Neural crest cell (in vitro differentiated cells): ENCODE measurements at regions not wholly inside any gene's neighbourhood (a gene's known extent, or its start where the extent isn't known, plus 50 kb on each side); places are given as distances from the start of the nearest gene placed in this dataset.

ENCODE experiments used
- DNase-seq: peaks from one replicate; pipeline ENCODE4 v3.0.0; 2021; ENCODE audit warnings: low read depth, mixed read lengths, low spot score
- H3K27ac Mint-ChIP-seq: one replicate; pipeline ENCODE4 v1.8.0; 2021; ENCODE audit warnings: mild to moderate bottlenecking, mixed read lengths; ENCODE audit not compliant: unreplicated experiment
- H3K27me3 Mint-ChIP-seq: 2 replicates; pipeline ENCODE4 v1.8.0; 2021; ENCODE audit warnings: low read depth, mild to moderate bottlenecking, mixed read lengths
- H3K36me3 Mint-ChIP-seq: 2 replicates; pipeline ENCODE4 v1.8.0; 2021; ENCODE audit warnings: low read depth, mild to moderate bottlenecking, mixed read lengths
- H3K4me1 Mint-ChIP-seq: 2 replicates; pipeline ENCODE4 v1.8.0; 2021; ENCODE audit warnings: mixed read lengths
- H3K4me3 Mint-ChIP-seq: one replicate; pipeline ENCODE4 v1.8.0; 2021; ENCODE audit warnings: mild to moderate bottlenecking, mixed read lengths
- H3K9me3 Mint-ChIP-seq: 2 replicates; pipeline ENCODE4 v1.8.0; 2021; ENCODE audit warnings: mixed read lengths
- TF ChIP-seq, protein P1 (sequence below): fragments of 200-600 bp; sonication (generic); conservative IDR thresholded peaks from 2 replicates; pipeline ENCODE4 v1.5.0; 2021; ENCODE audit warnings: antibody characterized with exemption, mild to moderate bottlenecking

DNA sequence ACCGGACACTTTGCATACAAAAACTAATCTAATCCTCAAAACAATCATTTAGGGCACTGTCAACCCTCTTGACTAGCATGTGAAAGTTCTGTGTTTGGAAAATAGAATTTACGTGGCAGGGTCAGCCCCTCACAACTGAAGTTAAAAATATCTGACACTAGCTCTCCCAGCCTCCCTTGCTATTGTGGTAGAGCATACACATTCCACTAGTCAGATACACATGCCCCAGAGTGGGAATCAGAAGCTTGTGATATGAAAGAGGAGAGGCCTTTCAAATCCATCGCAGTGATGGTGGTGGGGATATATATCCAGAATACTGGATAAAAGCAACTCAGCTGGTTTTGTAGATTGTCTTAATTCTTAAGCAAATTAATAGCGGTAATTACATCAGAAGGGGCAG, 205.7 kb upstream of the IL15 start:
- no peak for DNase-seq
- Mint-ChIP-seq H3K4me1 (no peaks in the 10 kb centered on the region), H3K36me3 (no peaks in the 10 kb centered on the region), H3K9me3 (peaks cover 2% of the 10 kb centered on the region), H3K27me3 (no peaks in the 10 kb centered on the region), H3K4me3 (no peak overlapping the region), H3K27ac (no peak overlapping the region)
- TF ChIP-seq, protein P1, sequence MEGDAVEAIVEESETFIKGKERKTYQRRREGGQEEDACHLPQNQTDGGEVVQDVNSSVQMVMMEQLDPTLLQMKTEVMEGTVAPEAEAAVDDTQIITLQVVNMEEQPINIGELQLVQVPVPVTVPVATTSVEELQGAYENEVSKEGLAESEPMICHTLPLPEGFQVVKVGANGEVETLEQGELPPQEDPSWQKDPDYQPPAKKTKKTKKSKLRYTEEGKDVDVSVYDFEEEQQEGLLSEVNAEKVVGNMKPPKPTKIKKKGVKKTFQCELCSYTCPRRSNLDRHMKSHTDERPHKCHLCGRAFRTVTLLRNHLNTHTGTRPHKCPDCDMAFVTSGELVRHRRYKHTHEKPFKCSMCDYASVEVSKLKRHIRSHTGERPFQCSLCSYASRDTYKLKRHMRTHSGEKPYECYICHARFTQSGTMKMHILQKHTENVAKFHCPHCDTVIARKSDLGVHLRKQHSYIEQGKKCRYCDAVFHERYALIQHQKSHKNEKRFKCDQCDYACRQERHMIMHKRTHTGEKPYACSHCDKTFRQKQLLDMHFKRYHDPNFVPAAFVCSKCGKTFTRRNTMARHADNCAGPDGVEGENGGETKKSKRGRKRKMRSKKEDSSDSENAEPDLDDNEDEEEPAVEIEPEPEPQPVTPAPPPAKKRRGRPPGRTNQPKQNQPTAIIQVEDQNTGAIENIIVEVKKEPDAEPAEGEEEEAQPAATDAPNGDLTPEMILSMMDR, result no peak

DNA sequence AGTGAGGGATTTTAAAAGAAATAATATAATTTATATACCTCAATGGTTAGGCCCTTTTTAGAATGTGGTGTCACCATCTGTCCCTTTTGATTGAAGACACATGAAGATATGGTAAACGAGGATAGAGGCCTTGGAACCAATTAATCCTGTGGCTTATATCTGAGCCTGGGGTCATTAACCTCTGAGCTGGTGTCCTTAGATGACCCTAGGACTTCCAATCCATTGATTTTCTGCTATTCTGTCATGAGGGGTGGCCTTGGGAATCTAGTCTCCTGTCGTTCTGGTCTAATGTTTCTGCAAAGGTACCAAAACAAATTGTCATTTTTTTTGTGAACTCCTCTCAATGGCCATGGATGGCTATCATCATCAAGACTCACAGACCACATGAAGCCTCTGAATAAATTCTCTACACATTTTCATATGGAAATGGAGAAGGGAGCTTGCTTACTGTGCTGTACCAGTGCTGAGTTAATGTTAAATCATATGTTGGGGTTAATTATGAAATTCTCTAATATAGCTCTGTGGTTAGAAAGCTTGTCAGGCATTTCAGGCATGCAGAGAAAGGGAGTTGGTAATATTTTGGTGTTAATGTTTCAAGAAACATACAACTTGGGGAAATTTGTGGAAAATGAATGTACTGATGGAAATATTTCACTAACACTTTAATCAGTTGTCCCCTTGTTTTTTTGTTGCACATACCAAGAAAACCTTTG, 204.2 kb upstream of the IL15 start:
- DNase-seq, result no peak
- TF ChIP-seq, protein P1, result no peak
- Mint-ChIP-seq H3K27me3 (no peaks in the 10 kb centered on the region), H3K4me1 (no peaks in the 10 kb centered on the region), H3K36me3 (no peaks in the 10 kb centered on the region), H3K4me3 (no peak overlapping the region), H3K9me3 (peaks cover 2% of the 10 kb centered on the region), H3K27ac (no peak overlapping the region)

DNA sequence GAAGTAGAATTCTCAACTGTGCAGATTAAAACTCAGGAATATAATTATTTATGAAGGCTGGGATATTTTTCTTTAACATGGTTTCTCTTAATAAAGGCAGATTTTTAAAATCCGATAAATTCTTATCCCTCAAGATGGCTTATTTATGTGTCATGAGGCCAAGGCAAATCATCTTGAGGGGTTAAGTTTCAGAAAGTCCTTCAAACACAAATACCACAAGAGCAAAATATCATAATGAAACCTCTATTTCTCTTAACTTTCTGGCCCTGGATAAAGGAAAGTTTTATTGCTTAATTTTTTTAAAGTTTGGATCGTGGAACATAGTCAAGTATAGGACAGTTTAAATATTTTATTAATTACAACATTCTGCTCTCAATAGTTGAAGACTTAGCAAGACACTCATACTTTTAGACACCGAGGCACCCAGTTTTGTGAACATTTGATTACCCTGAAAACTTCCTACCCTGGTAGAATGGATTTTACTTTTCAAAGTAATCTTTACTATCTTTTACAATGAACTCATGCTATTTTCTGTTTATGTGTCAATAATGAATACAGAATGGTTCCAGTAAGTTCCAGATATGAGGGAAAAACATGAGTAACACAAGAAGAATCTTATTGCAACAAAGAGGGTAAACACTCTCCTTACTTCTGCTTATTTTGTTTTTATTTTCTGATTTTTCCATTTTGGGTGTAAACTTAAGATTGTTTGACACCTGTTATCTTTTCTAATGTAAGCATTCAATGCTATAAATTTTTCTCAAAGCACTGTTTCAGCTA, 200.7 kb upstream of the IL15 start:
- no peak overlapping the region for H3K4me3 Mint-ChIP-seq
- H3K27ac Mint-ChIP-seq, result no peak overlapping the region
- H3K27me3 Mint-ChIP-seq, result no peaks in the 10 kb centered on the region
- no peaks in the 10 kb centered on the region for H3K4me1 Mint-ChIP-seq
- H3K36me3 Mint-ChIP-seq, result no peaks in the 10 kb centered on the region
- DNase-seq, result no peak
- TF ChIP-seq, protein P1, result no peak
- H3K9me3 Mint-ChIP-seq, result peaks cover 2% of the 10 kb centered on the region

DNA sequence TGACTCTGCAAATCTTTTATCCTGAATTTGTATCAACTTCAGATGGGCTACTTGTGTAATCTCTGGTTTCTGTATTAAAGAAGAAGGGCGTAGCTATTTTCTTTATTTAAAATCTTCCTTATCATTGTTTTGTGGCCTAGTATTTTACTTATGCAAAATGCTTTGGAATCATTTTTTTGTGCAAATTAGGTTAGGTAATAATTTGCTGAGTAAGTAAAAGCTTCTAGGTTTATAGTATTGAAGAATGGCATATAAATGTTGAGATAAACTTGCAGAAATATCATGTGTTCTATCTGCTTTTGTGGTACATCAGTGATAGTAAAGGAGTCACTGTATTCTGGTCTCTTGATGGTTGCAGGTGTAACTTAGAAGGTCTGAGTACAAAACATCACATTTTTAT, 197.2 kb upstream of the IL15 start:
- H3K27ac Mint-ChIP-seq, result no peak overlapping the region
- H3K27me3 Mint-ChIP-seq, result no peaks in the 10 kb centered on the region
- H3K4me1 Mint-ChIP-seq, result no peaks in the 10 kb centered on the region
- TF ChIP-seq, protein P1, result no peak
- no peaks in the 10 kb centered on the region for H3K36me3 Mint-ChIP-seq
- DNase-seq, result no peak
- no peak overlapping the region for H3K4me3 Mint-ChIP-seq
- H3K9me3 Mint-ChIP-seq, result no peaks in the 10 kb centered on the region

DNA sequence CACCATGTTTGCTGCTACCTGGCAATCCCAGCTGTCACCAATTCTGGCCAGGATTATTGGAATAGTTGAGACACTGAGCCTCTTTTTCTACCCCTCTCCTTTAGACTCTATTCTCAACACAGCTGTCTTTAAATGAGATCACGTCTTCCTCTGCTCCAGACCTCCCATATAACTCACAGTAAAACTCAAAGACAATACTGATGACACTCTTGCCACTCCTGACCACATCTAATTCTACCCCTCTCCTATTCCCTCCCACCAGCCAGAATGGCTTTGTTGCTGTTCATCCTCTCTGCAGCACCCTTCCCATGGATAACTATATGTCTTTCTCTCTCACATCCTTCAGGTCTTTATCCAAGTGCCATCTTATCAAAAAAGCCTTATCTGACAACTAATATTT, 188.6 kb upstream of the IL15 start:
- TF ChIP-seq, protein P1, result no peak
- no peaks in the 10 kb centered on the region for H3K4me1 Mint-ChIP-seq
- H3K36me3 Mint-ChIP-seq, result no peaks in the 10 kb centered on the region
- H3K27ac Mint-ChIP-seq, result no peak overlapping the region
- H3K9me3 Mint-ChIP-seq, result no peaks in the 10 kb centered on the region
- no peak for DNase-seq
- no peaks in the 10 kb centered on the region for H3K27me3 Mint-ChIP-seq
- H3K4me3 Mint-ChIP-seq, result no peak overlapping the region
